Heart left ventricle (tissue), 16 donors: ENCODE measurements at regions not wholly inside any gene's neighbourhood (a gene's known extent, or its start where the extent isn't known, plus 50 kb on each side); places are given as distances from the start of the nearest gene placed in this dataset.

ENCODE experiments used
- ATAC-seq, 4 donors: fragments of 200-7000 bp; cut with Tn5 transposase; one replicate each; pipeline ENCODE4 v1.9.1; 2020 to 2022; ENCODE audit warnings: moderate library complexity in 4 of 4, mild to moderate bottlenecking in 3 of 4, moderate number of reproducible peaks in 1 of 4
- DNase-seq, 5 donors: peaks; one replicate each; pipeline ENCODE4 v3.0.0-alpha.2; 2020
- H3K27ac ChIP-seq, 12 donors: fragments of 200-600 bp; sonication (generic) in 4 of 12; one replicate each; pipeline versions ENCODE4 v1.5.0 to v1.8.0; 2016 to 2022; ENCODE audit warnings: mild to moderate bottlenecking in 2 of 12
- H3K27me3 ChIP-seq, 9 donors: fragments of 200-600 bp; sonication (generic) in 2 of 9; one replicate each; pipeline versions ENCODE4 v1.5.1 to v1.8.0; 2016 to 2022; ENCODE audit warnings: mild to moderate bottlenecking in 3 of 9
- H3K36me3 ChIP-seq, 9 donors: fragments of 200-600 bp; sonication (generic) in 2 of 9; one replicate each; pipeline versions ENCODE4 v1.5.0 to v1.8.0; 2018 to 2022; ENCODE audit warnings: mild to moderate bottlenecking in 2 of 9
- H3K4me1 ChIP-seq, 12 donors: fragments of 200-600 bp; sonication (generic) in 4 of 12; one replicate each; pipeline versions ENCODE4 v1.5.0 to v1.8.0; 2016 to 2022; ENCODE audit warnings: mild to moderate bottlenecking in 3 of 12
- H3K4me3 ChIP-seq, 12 donors: fragments of 200-600 bp; sonication (generic) in 4 of 12; one replicate each; pipeline versions ENCODE4 v1.5.0 to v1.8.0; 2017 to 2022; ENCODE audit warnings: mild to moderate bottlenecking in 9 of 12, moderate library complexity in 4 of 12
- H3K9me3 ChIP-seq, 12 donors: fragments of 200-600 bp; sonication (generic) in 4 of 12; one replicate each; pipeline versions ENCODE4 v1.5.0 to v1.8.0; 2016 to 2022; ENCODE audit warnings: mild to moderate bottlenecking in 1 of 12
- CTCF ChIP-seq, 12 donors: fragments of 200-600 bp; sonication (generic) in 4 of 12; IDR thresholded peaks; one replicate each; pipeline versions ENCODE4 v1.5.0 to v1.8.0; 2018 to 2022; ENCODE audit warnings: antibody characterized with exemption in 12 of 12, mild to moderate bottlenecking in 5 of 12
- POLR2A ChIP-seq, 2 donors: fragments of 450-650 bp; IDR thresholded peaks; one replicate each; pipeline ENCODE4 v1.6.1; 2017; ENCODE audit warnings: antibody characterized with exemption in 2 of 2, mild to moderate bottlenecking in 2 of 2, moderate library complexity in 2 of 2
- WGBS, 4 donors: extraction: QIAGEN DNeasy Blood & Tissue Kit in 2 of 4; methylation state at CpG; one replicate each; pipeline versions ENCODE4 v1.1.5 to v1.1.7; 2013 to 2018; 5-methylcytosine and 5-hydroxymethylcytosine counted together
- intact Hi-C, 10 donors: fragments of 100-400 bp; cut with DNase I; formaldehyde crosslinking; loops; one replicate each; pipeline versions ENCODE4 v1.11.1 to v1.14.2; 2022
- donor health status: ischemic (EF 13 %, LVEDD 7.1; RV severe dilation, severe dysfunction).
- donor health status: healthy with polysubstance abuse.
- donor health status: DM: no; HTN: yes; CAD: no.
- donor health status: DM: no; HTN: no; CAD: no.
- donor health status: ischemic (EF 25% LVEDD 6.9; RV normal size, moderate dysfunction).
- donor health status: ischemic (EF 25% LVEDD 5.7; RV mildly dilated, moderate dysfunction).
- donor health status: healthy.
- donor health status: DM: yes; HTN: yes; CAD: no.
- donor health status: ischemic (EF 35%, LVEDD 5.7; RV mildly dilated, moderate dysfunction).
- donor health status: nonischemic (EF 11% LVEDD 7.7; RV severe dilation, severe dysfunction).
- donor health status: DM: yes; HTN: yes; CAD: no.
- donor health status: PGD.
- donor health status: ischemic (EF 29% LVEDD 5.4; RV normal size, mild dysfunction).
- donor health status: nonischemic (EF 23%, LVEDD 6.1; RV moderate dilation, normal function).

- DNase-seq (no peak), ATAC-seq (no peak)
- peaks cover 0 to 6% (median 0%) of the 10 kb centered on the region in 12 donors for H3K9me3 ChIP-seq
- TF ChIP-seq CTCF (IDR thresholded peaks at IDR 0.05), result no peak
- no peak for TF ChIP-seq POLR2A (IDR thresholded peaks at IDR 0.05)
- H3K4me1 ChIP-seq, result no peaks in the 10 kb centered on the region
- no peaks in the 10 kb centered on the region for H3K36me3 ChIP-seq
- H3K27ac ChIP-seq, result no peak overlapping the region
- no peak overlapping the region for H3K4me3 ChIP-seq
- intact Hi-C loops, result no loop called here
- WGBS, 4 donors, result 45 to 63% (median 59%) methylated on average over 2 of the region's 2 CpGs
- peaks cover 0 to 3% (median 0%) of the 10 kb centered on the region in 9 donors for H3K27me3 ChIP-seq
These were observed 797.1 kb downstream of the BCL11B start for GRCh38 chr14:98474900-98475299.

- H3K9me3 ChIP-seq, result peaks cover 0 to 8% (median 0%) of the 10 kb centered on the region in 12 donors
- WGBS, 4 donors, result 75 to 82% (median 79%) methylated on average over 5 of the region's 5 CpGs
- H3K4me1 ChIP-seq, result no peaks in the 10 kb centered on the region
- H3K27me3 ChIP-seq, result peaks cover 0 to 4% (median 0%) of the 10 kb centered on the region in 9 donors
- no peak overlapping the region for H3K4me3 ChIP-seq
- H3K27ac ChIP-seq, result no peak overlapping the region
- DNase-seq (no peak), ATAC-seq (no peak)
- TF ChIP-seq POLR2A (IDR thresholded peaks at IDR 0.05) (no peak), CTCF (IDR thresholded peaks at IDR 0.05) (no peak)
- intact Hi-C loops, result no loop called here
- H3K36me3 ChIP-seq, result no peaks in the 10 kb centered on the region
These were observed 794.1 kb downstream of the BCL11B start for GRCh38 chr14:98477935-98478334.

- 67 to 78% (median 72%) methylated on average over 4 of the region's 4 CpGs for WGBS, 4 donors
- no peak overlapping the region for H3K4me3 ChIP-seq
- intact Hi-C loops, result no loop called here
- no peak for DNase-seq
- H3K9me3 ChIP-seq, result peaks cover 0 to 22% (median 4%) of the 10 kb centered on the region in 12 donors
- no peak overlapping the region for H3K27ac ChIP-seq
- no peak for ATAC-seq
- no peaks in the 10 kb centered on the region for H3K36me3 ChIP-seq
- no peaks in the 10 kb centered on the region for H3K4me1 ChIP-seq
- TF ChIP-seq CTCF (IDR thresholded peaks at IDR 0.05) (no peak), POLR2A (IDR thresholded peaks at IDR 0.05) (no peak)
- H3K27me3 ChIP-seq, result no peaks in the 10 kb centered on the region
These were observed 782.9 kb downstream of the BCL11B start for GRCh38 chr14:98489115-98489514.

- TF ChIP-seq POLR2A (IDR thresholded peaks at IDR 0.05) (no peak), CTCF (IDR thresholded peaks at IDR 0.05) (no peak)
- ATAC-seq (no peak), DNase-seq (no peak)
- H3K27me3 ChIP-seq, result no peaks in the 10 kb centered on the region
- no peak overlapping the region for H3K4me3 ChIP-seq
- H3K4me1 ChIP-seq, result no peaks in the 10 kb centered on the region
- no peaks in the 10 kb centered on the region for H3K36me3 ChIP-seq
- 83 to 89% (median 87%) methylated on average over 5 of the region's 5 CpGs for WGBS, 4 donors
- no peak overlapping the region for H3K27ac ChIP-seq
- H3K9me3 ChIP-seq, result no peaks in the 10 kb centered on the region
- intact Hi-C loops, result no loop called here
These were observed 777.4 kb downstream of the BCL11B start for GRCh38 chr14:98494582-98494981.
